HepG2 (cell line): ENCODE measurements at regions not wholly inside any gene's neighbourhood (a gene's known extent, or its start where the extent isn't known, plus 50 kb on each side); places are given as distances from the start of the nearest gene placed in this dataset.
A peak's percentile ranks its signal among the peaks of the same experiment; 100 is the strongest.

Experiments used
- FOXO1 ChIP-seq: sonication (generic); formaldehyde crosslinking; IDR thresholded peaks from 2 replicates; pipeline ENCODE4 v1.4.0; 2020; ENCODE audit warnings: missing genetic modification reagents
- FOXP1 ChIP-seq, 2 experiments: fragments of 450-650 bp in 1 of 2; IDR thresholded peaks; 2 replicates each; pipeline ENCODE4 v1.6.1; 2017 to 2018; ENCODE audit warnings: antibody characterized with exemption in 1 of 2
- HIC2 ChIP-seq: sonication (generic); formaldehyde crosslinking; IDR thresholded peaks from 2 replicates; pipeline ENCODE4 v1.9.0; 2022; ENCODE audit warnings: low read depth, missing genetic modification reagents
- MIXL1 ChIP-seq: IDR thresholded peaks from 2 replicates; pipeline ENCODE4 v1.6.1; 2016
- MYNN ChIP-seq: sonication (generic); formaldehyde crosslinking; IDR thresholded peaks from 2 replicates; pipeline ENCODE4 v1.4.0; 2020; ENCODE audit warnings: mild to moderate bottlenecking, low read depth, missing genetic modification reagents
- PAXIP1 ChIP-seq: sonication (generic); formaldehyde crosslinking; conservative IDR thresholded peaks from 2 replicates; pipeline ENCODE4 v1.4.0; 2020; ENCODE audit warnings: mild to moderate bottlenecking, missing genetic modification reagents, moderate library complexity
- PLRG1 ChIP-seq: fragments of 450-650 bp; conservative IDR thresholded peaks from 2 replicates; pipeline ENCODE4 v1.6.1; 2016
- PPARG ChIP-seq: conservative IDR thresholded peaks from 2 replicates; pipeline ENCODE4 v1.6.1; 2016; ENCODE audit warnings: missing biosample characterization, missing genetic modification reagents
- PRDM15 ChIP-seq: sonication (generic); formaldehyde crosslinking; IDR thresholded peaks from 2 replicates; pipeline ENCODE4 v1.4.0; 2020; ENCODE audit warnings: missing genetic modification reagents
- RFX3 ChIP-seq: IDR thresholded peaks from 2 replicates; pipeline ENCODE4 v1.6.1; 2016; ENCODE audit warnings: missing biosample characterization, missing genetic modification reagents
- SRSF4 ChIP-seq: fragments of 200-400 bp; formaldehyde crosslinking; IDR thresholded peaks from one replicate; pipeline ENCODE4 v1.6.1; 2018; ENCODE audit warnings: mild to moderate bottlenecking, low read depth, low read length, moderate library complexity; ENCODE audit not compliant: poor library complexity, severe bottlenecking
- STAT6 ChIP-seq: sonication (generic); formaldehyde crosslinking; IDR thresholded peaks from 2 replicates; pipeline ENCODE4 v1.4.0; 2020; ENCODE audit warnings: missing genetic modification reagents, mild to moderate bottlenecking, borderline replicate concordance
- THAP9 ChIP-seq: sonication (generic); formaldehyde crosslinking; IDR thresholded peaks from 2 replicates; pipeline ENCODE4; 2020; ENCODE audit warnings: missing genetic modification reagents, mild to moderate bottlenecking, borderline replicate concordance
- ZFP62 ChIP-seq: sonication (generic); formaldehyde crosslinking; IDR thresholded peaks from 2 replicates; pipeline ENCODE4 v1.4.0; 2020; ENCODE audit warnings: missing genetic modification reagents
- ZFY ChIP-seq: sonication (generic); formaldehyde crosslinking; IDR thresholded peaks from 2 replicates; pipeline ENCODE4 v1.4.0; 2020; ENCODE audit warnings: missing genetic modification reagents

- TF ChIP-seq STAT6 (CRISPR knock-in tag) = no peak; the same call in 1 of the 2 replicates
- no peak for TF ChIP-seq PLRG1
- 0 out of 2 replicates have a peak, but pooled peaks have one; percentile 14 for TF ChIP-seq THAP9 (CRISPR knock-in tag)
- TF ChIP-seq PRDM15 (CRISPR knock-in tag) = no peak
- TF ChIP-seq MIXL1 (CRISPR knock-in tag) = no peak
- peak; percentile 72 for TF ChIP-seq ZFY (CRISPR knock-in tag)
- peak; percentile 88 for TF ChIP-seq PAXIP1 (CRISPR knock-in tag)
- TF ChIP-seq FOXP1 (IDR thresholded peaks at IDR 0.05) = no peak
- TF ChIP-seq FOXP1 (CRISPR knock-in tag; IDR thresholded peaks at IDR 0.05) = peak; percentile 26; the same call in 1 of the 2 replicates
- TF ChIP-seq MYNN = no peak
- peak; percentile 88 for TF ChIP-seq RFX3
- TF ChIP-seq HIC2 (CRISPR knock-in tag) = no peak
- TF ChIP-seq ZFP62 (CRISPR knock-in tag) = no peak
- peak; percentile 73; the same call in 1 of the 2 replicates for TF ChIP-seq FOXO1 (CRISPR knock-in tag)
- peak; percentile 63 for TF ChIP-seq PPARG (CRISPR knock-in tag)
- TF ChIP-seq SRSF4 = no peak
Measured at GRCh38 chr19:56966225-56966696, 125.7 kb upstream of the PEG3 start (continued).
